HG03280 (cell line): ENCODE measurements at regions not wholly inside any gene's neighbourhood (a gene's known extent, or its start where the extent isn't known, plus 50 kb on each side); places are given as distances from the start of the nearest gene placed in this dataset.
A peak's percentile ranks its signal among the peaks of the same experiment; 100 is the strongest.

Source experiments
- ATAC-seq: cut with Tn5 transposase; IDR thresholded peaks from one replicate; pipeline ENCODE4 v1.9.1; 2021; ENCODE audit warnings: mild to moderate bottlenecking, moderate library complexity; ENCODE audit not compliant: unreplicated experiment

GRCh38 chr2:146950911-146951310 is 893.9 kb upstream of the ACVR2A start:
- ATAC-seq = no peak

DNA sequence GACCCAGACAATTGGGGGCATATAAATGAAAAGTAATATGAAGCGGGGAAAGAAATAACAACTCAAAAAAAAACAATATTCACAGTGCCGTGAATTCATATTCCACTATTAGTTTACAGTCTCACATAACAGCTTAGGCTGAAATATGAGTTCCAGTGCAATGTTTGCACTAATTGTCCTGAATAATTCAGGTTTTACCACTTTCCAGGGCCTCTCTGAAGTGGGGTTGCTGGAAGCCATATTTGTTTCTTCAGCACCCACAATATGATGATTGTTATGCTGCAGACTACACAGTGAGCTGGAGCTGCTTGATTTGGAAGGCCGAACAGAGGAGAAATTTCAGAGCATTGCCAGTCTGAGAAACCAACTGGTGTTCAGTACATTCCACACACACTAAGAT is 894.5 kb upstream of the ACVR2A start:
- no peak for ATAC-seq

DNA sequence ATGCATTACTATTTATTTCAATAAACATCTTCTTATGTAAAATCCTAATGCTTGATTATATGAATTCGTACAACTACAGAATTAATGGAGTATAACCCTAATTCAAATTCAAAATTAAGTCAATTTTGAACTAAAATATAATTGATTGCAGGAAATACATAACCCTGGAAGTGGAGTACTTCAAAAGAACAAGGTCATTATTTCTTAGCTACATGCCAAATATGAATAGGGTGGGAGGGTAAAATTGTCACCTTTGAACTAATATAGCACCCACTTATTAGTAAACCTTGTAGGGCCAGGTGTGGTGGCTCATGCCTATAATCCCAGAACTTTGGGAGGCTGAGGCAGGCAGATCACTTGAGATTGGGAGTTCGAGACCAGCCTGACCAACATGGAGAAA is 895.4 kb upstream of the ACVR2A start:
- no peak for ATAC-seq

DNA sequence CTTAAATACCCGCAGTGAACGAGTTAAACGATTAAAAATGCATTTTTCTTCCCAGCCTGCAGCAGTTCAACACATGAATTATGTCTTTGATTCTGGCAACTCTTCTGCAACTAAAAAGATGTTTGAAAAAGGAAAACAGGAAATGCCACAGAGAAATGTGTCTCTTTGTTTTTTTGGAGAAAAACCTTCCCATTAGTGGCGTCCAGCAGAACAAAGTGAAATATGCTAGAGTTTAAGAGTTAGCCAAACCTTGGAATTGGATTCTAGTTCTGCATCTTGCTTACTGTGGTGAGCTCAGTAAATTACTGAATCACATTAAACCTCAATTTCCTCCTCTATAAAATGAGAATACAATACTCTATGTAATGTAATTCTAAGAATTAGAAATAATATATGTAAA is 900.2 kb upstream of the ACVR2A start:
- ATAC-seq = no peak

- no peak for ATAC-seq
These were observed 904.7 kb upstream of the ACVR2A start for GRCh38 chr2:146939991-146940685.

DNA sequence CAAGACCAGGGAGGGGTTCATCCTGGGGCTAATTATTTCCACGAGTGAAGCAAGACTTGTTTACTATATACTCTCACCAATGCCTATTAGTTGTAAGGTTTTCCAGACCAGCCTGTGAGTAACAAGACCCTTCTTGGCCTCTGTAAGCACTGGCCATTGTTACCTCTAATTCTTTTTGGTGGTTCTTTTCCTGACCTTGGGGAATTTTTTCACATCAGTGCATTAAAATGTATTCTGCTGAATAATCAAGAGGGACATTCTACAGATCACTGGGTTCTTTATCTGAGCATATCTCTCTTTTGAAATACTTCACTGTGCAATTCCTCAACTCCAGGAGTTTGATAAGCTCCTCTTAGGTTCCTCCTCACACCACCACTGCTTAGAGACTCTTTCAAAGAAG is 909.9 kb upstream of the ACVR2A start:
- no peak for ATAC-seq

GRCh38 chr2:146931109-146931508 is 913.7 kb upstream of the ACVR2A start:
- peak; percentile 51 for ATAC-seq

GRCh38 chr2:146927080-146927711 is 917.6 kb upstream of the ACVR2A start:
- no peak for ATAC-seq

DNA sequence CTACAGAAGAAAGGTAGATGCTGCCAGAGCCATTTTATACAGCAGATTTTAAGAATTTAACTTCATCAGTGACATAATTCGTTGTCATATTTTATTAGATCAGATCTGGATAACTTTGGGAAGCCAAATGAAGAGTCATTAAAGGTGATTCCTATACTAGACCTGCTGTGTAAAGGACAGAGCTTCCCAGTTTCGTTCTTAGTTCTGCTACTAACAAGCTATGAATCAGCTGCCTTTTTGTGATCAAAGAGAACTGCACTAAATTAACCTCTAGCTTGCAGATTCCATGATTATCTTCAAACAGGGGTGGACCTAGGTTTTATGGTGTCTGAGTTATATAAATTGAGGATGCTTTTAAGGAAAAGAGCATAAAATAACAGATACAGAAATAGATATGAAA is 926.5 kb upstream of the ACVR2A start:
- no peak for ATAC-seq

DNA sequence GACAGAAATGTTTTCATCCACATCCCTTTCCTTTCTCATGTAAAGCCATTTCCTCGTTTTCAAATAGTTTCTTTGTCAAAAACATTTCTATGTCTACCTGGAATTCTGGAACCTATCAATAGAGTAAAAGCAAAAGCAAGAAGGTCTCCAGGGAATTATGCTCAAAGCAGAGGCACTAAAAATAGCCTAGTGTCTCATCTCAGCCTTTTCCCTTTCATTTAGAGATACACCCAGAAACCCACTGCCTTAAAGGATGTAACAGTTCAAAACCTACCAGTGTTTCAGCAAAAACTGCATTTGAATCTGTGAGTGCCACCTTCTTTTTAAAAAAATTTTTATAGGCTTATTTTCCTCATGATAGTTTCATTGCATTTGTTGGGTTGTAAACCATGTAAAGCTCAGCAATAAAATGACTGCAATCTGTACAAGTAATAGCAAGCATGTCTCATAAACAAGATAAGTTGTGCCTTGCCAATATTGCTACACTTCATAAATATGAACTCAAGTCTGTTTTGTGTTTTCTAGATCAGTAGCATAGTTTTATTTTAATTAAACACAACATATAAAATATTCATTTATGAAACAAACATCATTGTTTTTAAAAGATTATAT is 927.3 kb upstream of the ACVR2A start:
- no peak for ATAC-seq

GRCh38 chr2:146916914-146917313 is 927.9 kb upstream of the ACVR2A start:
- ATAC-seq = no peak

DNA sequence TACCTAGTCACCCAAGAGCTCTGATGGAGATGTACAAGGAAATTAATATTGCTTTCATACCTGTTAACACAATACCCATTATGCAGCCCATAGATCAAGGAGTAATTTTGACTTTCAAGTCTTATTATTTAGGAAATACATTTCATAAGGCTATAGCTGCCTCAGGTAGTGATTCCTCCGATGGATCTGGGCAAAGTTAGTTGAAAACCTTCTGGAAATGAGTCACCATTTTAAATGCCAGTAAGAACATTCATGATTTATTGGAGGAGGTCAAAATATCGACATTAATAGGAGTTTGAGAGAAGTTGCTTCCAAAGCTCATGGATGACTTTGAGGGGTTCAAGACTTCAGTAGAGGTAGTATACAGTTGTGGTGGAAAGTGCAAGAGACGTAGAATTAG is 931.4 kb upstream of the ACVR2A start:
- no peak for ATAC-seq

DNA sequence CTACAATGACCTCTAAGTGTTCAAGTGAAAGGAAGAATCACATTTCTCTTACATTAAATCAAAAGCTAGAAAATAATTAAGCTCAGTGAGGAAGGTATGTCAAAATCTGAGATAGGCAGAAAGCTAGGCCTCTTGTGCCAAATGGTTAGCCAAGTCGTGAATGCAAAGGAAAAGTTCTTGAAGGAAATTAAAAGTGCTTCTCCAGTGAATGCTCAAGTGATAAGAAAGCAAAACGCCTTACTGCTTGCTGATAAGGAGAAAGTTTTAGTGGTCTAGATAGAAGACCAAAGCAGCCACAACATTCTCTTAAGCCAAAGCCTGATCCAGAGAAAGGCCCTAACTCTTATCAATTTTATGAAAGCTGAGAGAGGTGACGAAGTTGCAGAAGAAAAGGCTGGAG is 932.3 kb upstream of the ACVR2A start:
- ATAC-seq = no peak

DNA sequence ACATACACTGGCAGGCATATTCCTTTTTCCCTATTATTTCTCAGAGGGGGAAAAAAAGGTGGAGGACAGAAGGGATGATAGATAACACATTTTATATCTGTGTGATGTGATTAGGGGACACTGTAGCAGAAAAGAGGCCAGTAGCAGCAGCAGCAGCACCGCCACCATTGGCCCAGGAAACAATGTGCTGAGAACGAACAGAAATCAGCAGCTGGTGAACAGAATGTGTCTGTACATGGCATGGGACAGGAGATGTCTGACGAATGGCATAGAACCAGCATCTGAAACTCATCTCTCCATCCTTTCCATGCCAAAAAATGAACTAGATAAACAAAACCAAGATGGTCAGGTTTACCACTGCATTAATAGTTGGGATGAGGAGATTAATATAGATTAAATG is 936.1 kb upstream of the ACVR2A start:
- ATAC-seq = no peak

- ATAC-seq = no peak
These were observed 946.7 kb upstream of the ACVR2A start for GRCh38 chr2:146898083-146898482.

GRCh38 chr2:146894514-146894913 is 950.3 kb upstream of the ACVR2A start:
- ATAC-seq = no peak

DNA sequence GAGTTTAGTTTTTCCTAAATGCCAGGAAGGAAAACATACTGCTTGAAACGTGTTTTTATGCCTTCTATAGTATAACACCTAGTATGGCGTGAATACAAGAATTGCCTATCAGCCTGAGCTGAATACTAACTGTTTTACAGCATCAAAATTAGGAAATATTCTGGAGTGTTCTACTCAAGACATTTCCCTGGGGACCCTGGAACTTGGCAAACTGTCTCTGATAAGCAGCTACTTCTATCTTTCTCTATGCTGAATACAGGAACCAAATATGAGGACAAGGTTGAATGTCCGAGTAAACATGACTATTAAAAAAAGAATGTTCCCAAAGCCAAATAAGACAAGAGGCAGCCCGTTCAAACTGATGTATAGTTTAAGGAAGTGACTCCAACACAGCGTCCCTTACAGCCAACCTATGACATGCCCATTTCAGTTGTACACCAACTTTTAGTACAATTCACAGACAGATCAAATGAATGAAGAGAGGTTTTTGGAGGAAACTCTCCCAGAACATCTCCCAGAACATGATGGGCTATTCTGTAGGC is 951.3 kb upstream of the ACVR2A start:
- no peak for ATAC-seq

DNA sequence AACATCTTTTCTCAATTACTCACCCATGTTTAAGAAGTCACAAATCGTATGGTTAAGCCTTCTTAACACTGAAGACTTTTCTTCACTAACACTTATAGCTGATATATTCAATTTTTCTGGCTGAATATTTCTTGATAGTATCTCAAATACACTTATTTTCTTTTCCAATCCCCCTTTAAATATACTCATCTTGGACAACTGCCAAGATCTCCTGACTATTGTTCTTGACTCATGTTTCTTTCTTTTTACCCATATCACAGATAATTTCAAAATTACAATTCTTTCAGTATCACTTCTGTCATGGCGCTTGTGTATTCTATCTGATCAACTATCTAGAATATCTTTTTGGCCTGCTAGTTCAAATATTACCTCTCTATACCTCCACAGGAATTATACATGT is 954.3 kb upstream of the ACVR2A start:
- ATAC-seq = no peak

DNA sequence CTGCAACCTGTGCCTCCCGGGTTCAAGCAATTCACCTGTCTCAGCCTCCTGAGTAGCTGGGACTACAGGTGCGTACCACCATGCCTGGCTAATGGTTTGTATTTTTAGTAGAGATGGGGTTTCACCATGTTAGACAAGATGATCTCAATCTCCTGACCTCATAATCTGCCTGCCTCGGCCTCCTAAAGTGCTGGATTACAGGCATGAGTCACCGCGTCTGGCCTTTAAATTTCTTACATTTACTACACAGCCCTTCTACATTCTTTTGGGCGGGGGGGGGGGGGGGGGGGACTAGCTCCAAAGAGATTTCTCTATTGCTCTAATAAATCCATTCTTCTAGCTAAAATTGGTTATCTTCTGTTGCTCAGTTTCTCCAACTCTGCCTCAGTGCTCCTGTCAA is 964.9 kb upstream of the ACVR2A start:
- no peak for ATAC-seq

GRCh38 chr2:146874260-146874658 is 970.6 kb upstream of the ACVR2A start:
- ATAC-seq = no peak

- ATAC-seq = no peak
These were observed 971.1 kb upstream of the ACVR2A start for GRCh38 chr2:146873646-146874259.

- ATAC-seq = no peak
These were observed 971.8 kb upstream of the ACVR2A start for GRCh38 chr2:146873056-146873455.
